C4-2B (cell line): ENCODE measurements at regions not wholly inside any gene's neighbourhood (a gene's known extent, or its start where the extent isn't known, plus 50 kb on each side); places are given as distances from the start of the nearest gene placed in this dataset.

Source experiments
- ZFX ChIP-seq: fragments of 450-650 bp; IDR thresholded peaks from 2 replicates; pipeline ENCODE4 v1.6.1; 2017
- TF ChIP-seq, protein P1 (sequence below): fragments of 450-650 bp; conservative IDR thresholded peaks from 2 replicates; pipeline ENCODE4 v1.5.1; 2017; ENCODE audit warnings: mild to moderate bottlenecking

DNA sequence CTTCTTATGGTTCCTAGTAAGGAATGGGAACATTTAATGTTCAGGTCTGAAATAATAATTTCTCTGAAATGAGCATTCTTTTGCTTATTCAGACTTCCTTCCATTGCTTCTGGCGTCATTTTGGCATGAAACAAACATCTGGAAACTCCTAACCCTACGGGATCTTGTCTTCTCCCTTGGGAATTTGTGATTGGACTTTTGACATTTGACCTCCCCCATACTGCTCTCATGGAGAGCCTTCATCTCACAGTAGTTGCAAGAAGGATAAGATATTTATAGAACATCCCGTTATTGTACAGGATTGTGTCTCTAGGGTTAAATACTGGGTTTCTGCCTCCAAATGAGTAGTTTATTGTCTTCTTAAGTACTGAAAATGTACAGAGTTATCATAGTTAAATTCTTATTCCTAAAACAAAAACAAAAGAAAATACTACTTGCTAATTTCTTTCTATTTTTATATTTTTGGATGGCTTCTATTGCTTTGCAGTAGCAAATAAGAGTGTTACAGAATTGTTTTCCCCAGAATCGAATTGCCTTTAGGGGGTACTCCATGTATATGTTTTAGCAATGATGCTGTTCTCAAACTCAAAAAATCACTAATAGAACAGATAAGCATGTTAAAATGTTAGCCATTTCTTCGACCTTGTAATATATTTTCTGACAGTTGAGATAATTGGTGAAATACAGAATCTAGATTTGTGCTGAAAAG lies 366.8 kb downstream of the DLEU7 start:
- TF ChIP-seq, protein P1, sequence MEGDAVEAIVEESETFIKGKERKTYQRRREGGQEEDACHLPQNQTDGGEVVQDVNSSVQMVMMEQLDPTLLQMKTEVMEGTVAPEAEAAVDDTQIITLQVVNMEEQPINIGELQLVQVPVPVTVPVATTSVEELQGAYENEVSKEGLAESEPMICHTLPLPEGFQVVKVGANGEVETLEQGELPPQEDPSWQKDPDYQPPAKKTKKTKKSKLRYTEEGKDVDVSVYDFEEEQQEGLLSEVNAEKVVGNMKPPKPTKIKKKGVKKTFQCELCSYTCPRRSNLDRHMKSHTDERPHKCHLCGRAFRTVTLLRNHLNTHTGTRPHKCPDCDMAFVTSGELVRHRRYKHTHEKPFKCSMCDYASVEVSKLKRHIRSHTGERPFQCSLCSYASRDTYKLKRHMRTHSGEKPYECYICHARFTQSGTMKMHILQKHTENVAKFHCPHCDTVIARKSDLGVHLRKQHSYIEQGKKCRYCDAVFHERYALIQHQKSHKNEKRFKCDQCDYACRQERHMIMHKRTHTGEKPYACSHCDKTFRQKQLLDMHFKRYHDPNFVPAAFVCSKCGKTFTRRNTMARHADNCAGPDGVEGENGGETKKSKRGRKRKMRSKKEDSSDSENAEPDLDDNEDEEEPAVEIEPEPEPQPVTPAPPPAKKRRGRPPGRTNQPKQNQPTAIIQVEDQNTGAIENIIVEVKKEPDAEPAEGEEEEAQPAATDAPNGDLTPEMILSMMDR: no peak
- no peak for TF ChIP-seq ZFX
